AG04449 (cell line): ENCODE measurements at regions not wholly inside any gene's neighbourhood (a gene's known extent, or its start where the extent isn't known, plus 50 kb on each side); places are given as distances from the start of the nearest gene placed in this dataset.
"Not testable (repeated sequence)": the region's sequence is repeated elsewhere in the genome, so short reads cannot be mapped to it uniquely, and the experiment has no call there.

ENCODE experiments used
- CTCF ChIA-PET: fragments of 350-600 bp; formaldehyde crosslinking; extraction: SDS; loops from one replicate; lab custom pipeline; 2021; ENCODE audit warnings: antibody characterized with exemption; lab: Yijun Ruan, JAX
- POLR2A ChIA-PET: fragments of 400-600, 350-600 bp; formaldehyde crosslinking; extraction: SDS; loops from one replicate; lab custom pipeline; 2020; ENCODE audit warnings: antibody characterized with exemption, inconsistent platforms; lab: Yijun Ruan, JAX
- DNase-seq: peaks from one replicate; pipeline ENCODE4 v3.0.0-alpha.2; 2010; ENCODE audit warnings: low read depth, low spot score
- H3K4me3 ChIP-seq: 2 replicates; pipeline ENCODE4 v1.5.1; 2011; ENCODE audit warnings: low read depth, mild to moderate bottlenecking, control low read depth, low read length
- CTCF ChIP-seq: IDR thresholded peaks from one replicate; pipeline ENCODE4 v1.5.1; 2011; ENCODE audit warnings: mild to moderate bottlenecking, moderate library complexity, low read length, control low read depth, inconsistent platforms; ENCODE audit not compliant: insufficient read depth; ENCODE audit errors: missing control alignments

- TF ChIP-seq CTCF, result no peak
- CTCF ChIA-PET, result no interaction called here
- POLR2A ChIA-PET, result no interaction called here
- no peak for DNase-seq
- H3K4me3 ChIP-seq, result no peak overlapping the region
Measured at GRCh38 chr15:26007151-26007550, 144.0 kb upstream of the ATP10A start.

- TF ChIP-seq CTCF, result no peak
- ChIA-PET POLR2A (no interaction called here), CTCF (no interaction called here)
- DNase-seq, result no peak
- no peak overlapping the region for H3K4me3 ChIP-seq
Measured at GRCh38 chr15:26001201-26001600, 138.1 kb upstream of the ATP10A start.

- CTCF ChIA-PET, result no interaction called here
- no peak overlapping the region for H3K4me3 ChIP-seq
- POLR2A ChIA-PET, result no interaction called here
- no peak for TF ChIP-seq CTCF
- no peak for DNase-seq
Measured at GRCh38 chr15:25993506-25993905, 130.4 kb upstream of the ATP10A start.

GRCh38 chr15:25990220-25990619 lies 127.1 kb upstream of the ATP10A start:
- ChIA-PET POLR2A (no interaction called here), CTCF (no interaction called here)
- TF ChIP-seq CTCF, result no peak
- no peak for DNase-seq
- no peak overlapping the region for H3K4me3 ChIP-seq

DNA sequence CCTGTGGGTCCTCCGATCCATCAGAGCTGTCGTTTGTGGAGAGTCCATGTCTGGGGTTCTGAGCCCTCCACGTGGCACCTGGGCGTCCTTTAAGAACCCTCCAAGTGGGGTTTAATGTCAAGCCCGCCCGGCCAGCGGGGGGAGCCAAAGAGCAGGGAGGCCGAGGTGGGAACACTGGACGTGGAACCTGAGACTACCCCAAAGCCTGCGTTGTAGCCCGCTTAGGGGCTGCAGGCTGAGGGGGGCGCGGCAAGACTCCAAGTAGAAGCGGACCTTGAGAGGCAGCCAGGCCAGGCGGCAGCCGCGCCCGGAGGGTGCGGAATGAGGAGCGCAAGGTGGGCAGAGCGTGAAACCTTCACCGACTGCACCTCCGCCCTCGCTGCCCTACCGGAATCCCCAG lies 126.2 kb upstream of the ATP10A start:
- no peak overlapping the region for H3K4me3 ChIP-seq
- CTCF ChIA-PET, result interaction anchor here (1.0 kb wide), 1 partner anchor 11 kb away, joined by 3 read pairs; no protein-coding TSS in a partner anchor
- POLR2A ChIA-PET, result no interaction called here
- TF ChIP-seq CTCF, result no peak
- DNase-seq, result no peak

DNA sequence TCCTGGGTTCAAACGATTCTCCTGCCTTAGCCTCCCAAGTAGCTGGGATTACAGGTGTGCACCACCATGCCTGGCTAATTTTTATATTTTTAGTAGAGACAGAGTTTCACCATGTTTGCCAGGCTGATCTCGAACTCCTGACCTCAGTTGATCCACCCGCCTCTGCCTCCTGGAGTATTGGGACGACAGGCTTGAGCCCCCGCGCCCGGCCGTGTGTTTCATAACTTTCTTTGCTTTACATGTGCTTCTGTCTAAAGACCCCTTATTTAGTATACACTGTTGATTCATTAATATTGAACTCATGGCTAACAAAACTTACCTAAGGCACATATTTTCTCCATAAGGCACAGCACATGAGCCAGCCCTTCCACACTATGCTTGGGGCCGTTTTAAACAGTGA lies 125.6 kb upstream of the ATP10A start:
- CTCF ChIA-PET, result interaction anchor here (1.0 kb wide), 1 partner anchor 11 kb away, joined by 3 read pairs; no protein-coding TSS in a partner anchor
- POLR2A ChIA-PET, H3K4me3 ChIP-seq, DNase-seq: not testable (repeated sequence)

GRCh38 chr15:25987638-25988037 lies 124.5 kb upstream of the ATP10A start:
- POLR2A ChIA-PET, result no interaction called here
- CTCF ChIA-PET, result no interaction called here
- TF ChIP-seq CTCF, result no peak
- DNase-seq, result no peak
- H3K4me3 ChIP-seq, result no peak overlapping the region
